GM10266 (cell line): ENCODE measurements at regions not wholly inside any gene's neighbourhood (a gene's known extent, or its start where the extent isn't known, plus 50 kb on each side); places are given as distances from the start of the nearest gene placed in this dataset.
"Not testable (repeated sequence)": the region's sequence is repeated elsewhere in the genome, so short reads cannot be mapped to it uniquely, and the experiment has no call there.

ENCODE experiments used
- DNase-seq: peaks from one replicate; pipeline ENCODE4 v3.0.0; 2012; ENCODE audit errors: extremely low spot score
- TF ChIP-seq, protein P1 (sequence below): IDR thresholded peaks from 2 replicates; pipeline ENCODE4 v1.5.1; 2012; ENCODE audit warnings: mild to moderate bottlenecking, low read depth; ENCODE audit not compliant: control insufficient read depth, insufficient read depth; ENCODE audit errors: missing control alignments

- no peak for DNase-seq
- TF ChIP-seq, protein P1, sequence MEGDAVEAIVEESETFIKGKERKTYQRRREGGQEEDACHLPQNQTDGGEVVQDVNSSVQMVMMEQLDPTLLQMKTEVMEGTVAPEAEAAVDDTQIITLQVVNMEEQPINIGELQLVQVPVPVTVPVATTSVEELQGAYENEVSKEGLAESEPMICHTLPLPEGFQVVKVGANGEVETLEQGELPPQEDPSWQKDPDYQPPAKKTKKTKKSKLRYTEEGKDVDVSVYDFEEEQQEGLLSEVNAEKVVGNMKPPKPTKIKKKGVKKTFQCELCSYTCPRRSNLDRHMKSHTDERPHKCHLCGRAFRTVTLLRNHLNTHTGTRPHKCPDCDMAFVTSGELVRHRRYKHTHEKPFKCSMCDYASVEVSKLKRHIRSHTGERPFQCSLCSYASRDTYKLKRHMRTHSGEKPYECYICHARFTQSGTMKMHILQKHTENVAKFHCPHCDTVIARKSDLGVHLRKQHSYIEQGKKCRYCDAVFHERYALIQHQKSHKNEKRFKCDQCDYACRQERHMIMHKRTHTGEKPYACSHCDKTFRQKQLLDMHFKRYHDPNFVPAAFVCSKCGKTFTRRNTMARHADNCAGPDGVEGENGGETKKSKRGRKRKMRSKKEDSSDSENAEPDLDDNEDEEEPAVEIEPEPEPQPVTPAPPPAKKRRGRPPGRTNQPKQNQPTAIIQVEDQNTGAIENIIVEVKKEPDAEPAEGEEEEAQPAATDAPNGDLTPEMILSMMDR: no peak
Observed at GRCh38 chr2:167581961-167582574, 665.3 kb downstream of the STK39 start.

- TF ChIP-seq, protein P1: no peak
- DNase-seq: no peak
Observed at GRCh38 chr2:167579826-167580225, 667.6 kb downstream of the STK39 start.

DNA sequence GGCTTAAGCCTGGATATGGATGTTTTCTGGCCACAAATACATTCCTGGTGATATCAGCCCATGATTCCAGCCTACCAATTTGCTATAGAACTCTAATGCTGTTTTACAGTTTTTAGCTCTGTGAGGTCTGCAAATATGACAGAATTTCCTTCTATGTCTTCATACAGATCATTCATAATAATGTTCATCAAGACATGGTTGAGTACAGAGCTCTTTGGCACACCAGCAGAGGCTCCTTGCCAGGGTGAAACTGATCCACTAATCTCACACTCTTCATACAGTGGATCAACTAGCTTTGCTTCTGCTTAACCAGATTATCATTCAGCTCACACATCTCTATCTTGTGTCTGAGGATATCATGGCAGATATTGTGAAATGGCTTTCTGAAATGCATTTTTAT, 672.1 kb downstream of the STK39 start:
- DNase-seq: no peak
- TF ChIP-seq, protein P1: no peak

GRCh38 chr2:167572883-167573619, 674.3 kb downstream of the STK39 start:
- TF ChIP-seq, protein P1: no peak
- DNase-seq: no peak

DNA sequence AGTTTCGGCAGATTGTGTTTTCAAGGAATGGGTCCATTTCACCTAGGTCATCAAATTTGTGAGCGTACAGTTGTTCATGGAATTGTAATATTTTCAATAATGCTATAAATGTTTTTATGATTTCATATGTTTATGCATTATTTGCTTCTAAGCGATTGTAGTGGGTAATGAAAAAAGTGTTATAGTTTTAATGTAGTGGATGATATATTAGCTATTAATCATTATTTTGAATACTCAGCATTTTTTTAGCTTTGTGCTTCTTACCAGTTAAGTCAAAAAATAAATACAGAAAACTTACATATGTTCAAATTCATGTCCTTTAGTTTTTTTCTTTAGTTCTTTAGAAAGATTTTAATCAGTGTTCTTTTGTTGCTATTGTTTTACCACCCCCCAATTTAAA, 677.0 kb downstream of the STK39 start:
- TF ChIP-seq, protein P1: no peak
- no peak for DNase-seq

DNA sequence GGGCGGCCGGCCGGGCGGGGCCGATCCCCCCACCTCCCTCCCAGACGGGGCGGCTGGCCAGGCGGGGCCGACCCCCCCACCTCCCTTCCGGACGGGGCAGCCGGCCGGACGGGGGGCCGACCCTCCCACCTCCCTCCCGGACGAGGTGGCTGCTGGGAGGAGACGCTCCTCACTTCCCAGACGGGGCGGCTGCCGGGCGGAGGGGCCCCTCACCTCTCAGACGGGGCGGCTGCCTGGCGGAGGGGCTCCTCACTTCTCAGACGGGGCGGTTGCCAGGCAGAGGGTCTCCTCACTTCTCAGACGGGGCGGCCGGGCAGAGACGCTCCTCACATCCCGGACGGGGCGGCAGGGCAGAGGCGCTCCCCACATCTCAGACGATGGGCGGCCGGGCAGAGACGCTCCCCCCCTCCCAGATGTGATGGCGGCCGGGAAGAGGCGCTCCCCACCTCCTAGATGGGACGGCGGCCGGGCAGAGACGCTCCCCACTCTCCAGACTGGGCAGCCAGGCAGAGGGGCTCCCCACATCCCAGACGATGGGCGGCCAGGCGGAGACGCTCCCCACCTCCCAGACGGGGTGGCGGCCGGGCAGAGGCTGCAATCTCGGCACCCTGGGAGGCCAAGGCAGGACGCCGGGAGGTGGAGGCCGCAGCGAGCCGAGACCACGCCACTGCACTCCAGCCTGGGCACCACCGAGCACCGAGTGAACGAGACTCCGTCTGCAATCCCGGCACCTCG, 675.8 kb downstream of the XIRP2 start:
- not testable (repeated sequence) for DNase-seq

- not testable (repeated sequence) for DNase-seq
Observed at GRCh38 chr2:167558272-167558991, 670.2 kb downstream of the XIRP2 start.
